Rectal smooth muscle tissue (tissue), 1 donor: ENCODE measurements at regions not wholly inside any gene's neighbourhood (a gene's known extent, or its start where the extent isn't known, plus 50 kb on each side); places are given as distances from the start of the nearest gene placed in this dataset.

Experiments
- H3K27ac ChIP-seq: one replicate; pipeline ENCODE4 v1.7.0; 2013; ENCODE audit warnings: low read depth, low read length, inconsistent platforms
- H3K27me3 ChIP-seq: one replicate; pipeline ENCODE4 v1.7.0; 2013; ENCODE audit warnings: low read length; ENCODE audit not compliant: control insufficient read depth, insufficient read depth
- H3K36me3 ChIP-seq: one replicate; pipeline ENCODE4 v1.7.0; 2013; ENCODE audit warnings: low read length; ENCODE audit not compliant: control insufficient read depth, insufficient read depth
- H3K4me1 ChIP-seq: one replicate; pipeline ENCODE4 v1.7.0; 2013; ENCODE audit warnings: low read length; ENCODE audit not compliant: control insufficient read depth, insufficient read depth
- H3K4me3 ChIP-seq: one replicate; pipeline ENCODE4 v1.7.0; 2013; ENCODE audit warnings: low read length
- H3K9ac ChIP-seq: one replicate; pipeline ENCODE4 v1.7.0; 2013; ENCODE audit warnings: low read length

DNA sequence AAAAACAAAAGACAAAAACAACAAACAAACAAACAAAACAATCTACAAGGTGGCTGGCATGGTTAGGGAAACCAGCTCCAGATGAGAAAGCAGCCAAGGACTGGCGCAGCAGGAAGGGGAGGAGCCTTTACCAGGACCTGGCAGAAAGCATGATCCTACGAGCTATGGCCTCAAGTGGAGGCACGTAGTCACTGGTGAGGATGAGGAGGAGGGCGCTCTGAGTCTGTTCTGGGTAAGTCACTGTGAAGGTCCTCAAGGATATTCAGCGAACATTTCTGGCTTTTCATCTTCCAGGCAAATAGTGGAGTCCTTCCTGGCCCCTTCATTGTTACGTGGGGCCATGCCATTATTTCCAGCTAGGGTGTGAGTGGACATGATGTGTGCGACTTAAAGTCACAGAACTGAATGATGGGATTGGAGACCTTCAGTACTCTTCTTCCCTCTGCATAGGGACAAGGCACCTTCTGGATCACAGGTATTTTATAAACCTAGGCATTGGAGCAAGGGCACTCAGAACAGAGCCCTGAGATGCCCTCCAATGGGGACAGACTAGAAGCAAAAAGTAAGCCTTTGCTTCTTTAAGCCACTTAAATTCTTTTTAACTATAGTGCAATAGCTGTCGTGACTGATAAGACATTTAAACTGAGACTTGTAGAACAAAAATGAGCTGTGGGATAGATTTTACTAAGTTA lies 771.3 kb downstream of the RAB28 start:
- no peak overlapping the region for H3K4me3 ChIP-seq
- H3K27me3 ChIP-seq: no peaks in the 10 kb centered on the region
- no peaks in the 10 kb centered on the region for H3K4me1 ChIP-seq
- H3K27ac ChIP-seq: no peak overlapping the region
- H3K9ac ChIP-seq: no peak overlapping the region
- H3K36me3 ChIP-seq: no peaks in the 10 kb centered on the region

DNA sequence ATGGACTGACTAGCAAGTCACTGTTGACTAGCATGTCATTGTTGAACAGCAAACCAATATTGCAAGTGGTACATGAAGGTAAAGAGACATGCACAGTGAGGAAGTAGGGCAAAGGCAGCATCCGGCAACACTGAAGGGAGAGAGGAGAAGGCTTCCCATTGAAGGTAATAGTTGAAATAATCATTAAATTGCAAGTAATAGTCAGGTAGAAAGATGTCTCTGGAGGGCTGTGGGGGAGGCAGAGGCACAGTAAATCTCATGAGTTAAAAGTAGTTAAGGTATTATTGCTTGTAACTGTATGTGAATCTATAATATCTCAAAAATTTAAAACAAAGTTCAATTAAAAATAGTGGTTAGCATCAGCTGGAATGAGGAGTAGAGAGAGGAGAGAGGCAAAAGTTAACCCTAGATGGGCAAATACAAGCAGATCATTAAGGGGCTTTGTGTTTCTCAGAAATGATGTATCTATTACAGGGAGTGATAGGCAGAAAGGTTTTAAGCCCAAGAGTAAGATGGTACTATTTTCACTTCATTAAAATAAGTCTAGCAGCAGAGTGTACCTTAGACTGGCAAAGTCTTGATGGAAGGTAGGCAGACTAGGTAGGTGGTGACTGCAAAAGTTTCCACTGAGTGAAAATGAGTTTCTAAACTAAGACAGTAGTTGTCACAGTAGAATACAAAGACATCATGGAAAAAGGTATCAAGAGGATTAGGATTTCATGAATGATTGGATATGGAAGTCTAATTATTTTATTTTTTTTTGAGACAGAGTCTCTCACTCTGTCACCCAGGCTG lies 776.6 kb downstream of the RAB28 start:
- Histone ChIP-seq H3K4me3 (no peak overlapping the region), H3K27me3 (no peaks in the 10 kb centered on the region), H3K9ac (no peak overlapping the region), H3K27ac (no peak overlapping the region), H3K36me3 (no peaks in the 10 kb centered on the region), H3K4me1 (no peaks in the 10 kb centered on the region)

GRCh38 chr4:12703036-12703435 lies 781.1 kb downstream of the RAB28 start:
- no peaks in the 10 kb centered on the region for H3K27me3 ChIP-seq
- H3K4me1 ChIP-seq: no peaks in the 10 kb centered on the region

DNA sequence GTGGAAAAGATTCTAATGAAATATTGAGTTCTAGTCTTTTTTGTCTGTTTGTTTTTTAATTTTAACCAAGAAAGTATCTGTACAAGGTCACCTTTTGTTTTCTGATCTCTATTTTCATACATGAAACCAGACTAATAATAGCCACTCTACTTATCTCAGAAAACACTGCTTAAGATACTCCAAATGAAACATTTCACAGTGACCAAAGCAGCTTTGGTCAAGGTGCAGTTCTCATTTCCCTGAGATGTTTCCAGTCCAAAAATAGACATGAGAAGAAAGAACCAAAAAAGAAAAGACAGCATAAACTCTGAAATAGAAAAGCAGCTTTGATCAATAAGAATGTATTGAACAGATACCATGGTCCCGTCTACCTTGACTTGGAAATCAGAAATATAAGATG lies 782.8 kb downstream of the RAB28 start:
- H3K4me3 ChIP-seq: no peak overlapping the region
- no peaks in the 10 kb centered on the region for H3K4me1 ChIP-seq
- no peaks in the 10 kb centered on the region for H3K36me3 ChIP-seq
- H3K9ac ChIP-seq: no peak overlapping the region
- no peaks in the 10 kb centered on the region for H3K27me3 ChIP-seq
- no peak overlapping the region for H3K27ac ChIP-seq

More at GRCh38 chr4:12703036-12703435, 781.1 kb downstream of the RAB28 start:
- Histone ChIP-seq H3K27ac (no peak overlapping the region), H3K36me3 (no peaks in the 10 kb centered on the region), H3K4me3 (no peak overlapping the region), H3K9ac (no peak overlapping the region)

DNA sequence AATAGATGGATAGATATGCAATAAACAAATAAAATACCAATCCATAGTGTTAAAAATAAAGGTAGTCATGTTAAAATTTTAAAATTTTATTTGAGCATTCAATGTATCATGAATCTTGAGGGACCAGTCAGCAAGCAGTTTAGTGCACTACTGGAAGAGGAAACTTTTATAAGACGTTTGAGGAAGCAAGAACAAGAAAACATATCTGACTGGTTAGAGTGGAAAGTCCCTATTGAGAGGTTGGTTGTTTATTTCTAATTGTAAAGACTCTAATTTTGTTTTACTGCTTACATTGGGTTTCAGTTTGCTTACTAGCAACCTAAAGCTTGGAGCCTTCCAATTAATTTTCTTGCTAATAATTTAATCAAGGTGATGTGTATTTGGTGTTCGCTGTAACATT lies 786.2 kb downstream of the RAB28 start:
- H3K4me3 ChIP-seq: no peak overlapping the region
- H3K27me3 ChIP-seq: no peaks in the 10 kb centered on the region
- no peak overlapping the region for H3K27ac ChIP-seq
- no peaks in the 10 kb centered on the region for H3K4me1 ChIP-seq
- no peaks in the 10 kb centered on the region for H3K36me3 ChIP-seq
- H3K9ac ChIP-seq: no peak overlapping the region

DNA sequence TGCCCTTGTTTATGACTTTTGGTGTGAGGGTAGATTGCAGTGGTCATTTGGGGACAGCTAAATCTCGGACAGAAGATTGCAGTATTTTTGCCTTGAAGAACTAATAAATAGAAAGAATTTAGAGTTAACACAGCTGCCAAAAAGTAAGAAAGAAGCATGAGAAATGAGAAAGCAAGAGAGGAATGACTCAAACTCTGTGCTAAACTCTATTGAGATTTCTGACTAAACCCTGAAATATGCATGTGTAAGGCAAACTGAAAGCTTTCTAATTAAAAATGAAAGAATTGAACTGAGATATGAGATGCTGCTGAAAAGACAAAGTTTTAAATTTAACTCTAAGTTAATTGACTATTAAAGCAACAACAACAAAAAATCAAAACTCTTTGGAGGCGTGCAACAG lies 791.3 kb downstream of the RAB28 start:
- no peaks in the 10 kb centered on the region for H3K27me3 ChIP-seq
- no peaks in the 10 kb centered on the region for H3K36me3 ChIP-seq
- H3K4me1 ChIP-seq: no peaks in the 10 kb centered on the region
- H3K27ac ChIP-seq: no peak overlapping the region
- H3K9ac ChIP-seq: no peak overlapping the region
- no peak overlapping the region for H3K4me3 ChIP-seq

- H3K4me1 ChIP-seq: no peaks in the 10 kb centered on the region
- no peak overlapping the region for H3K9ac ChIP-seq
- H3K27ac ChIP-seq: no peak overlapping the region
- H3K27me3 ChIP-seq: no peaks in the 10 kb centered on the region
- H3K4me3 ChIP-seq: no peak overlapping the region
- no peaks in the 10 kb centered on the region for H3K36me3 ChIP-seq
These were observed 793.0 kb downstream of the RAB28 start for GRCh38 chr4:12691168-12691567.

GRCh38 chr4:12689457-12689856 lies 794.7 kb downstream of the RAB28 start:
- no peak overlapping the region for H3K27ac ChIP-seq
- no peaks in the 10 kb centered on the region for H3K4me1 ChIP-seq
- no peak overlapping the region for H3K4me3 ChIP-seq
- no peaks in the 10 kb centered on the region for H3K27me3 ChIP-seq
- no peaks in the 10 kb centered on the region for H3K36me3 ChIP-seq
- H3K9ac ChIP-seq: no peak overlapping the region

- no peak overlapping the region for H3K4me3 ChIP-seq
- H3K36me3 ChIP-seq: no peaks in the 10 kb centered on the region
- no peaks in the 10 kb centered on the region for H3K27me3 ChIP-seq
- H3K4me1 ChIP-seq: no peaks in the 10 kb centered on the region
- H3K27ac ChIP-seq: no peak overlapping the region
- no peak overlapping the region for H3K9ac ChIP-seq
These were observed 804.9 kb downstream of the RAB28 start for GRCh38 chr4:12679217-12679616.

DNA sequence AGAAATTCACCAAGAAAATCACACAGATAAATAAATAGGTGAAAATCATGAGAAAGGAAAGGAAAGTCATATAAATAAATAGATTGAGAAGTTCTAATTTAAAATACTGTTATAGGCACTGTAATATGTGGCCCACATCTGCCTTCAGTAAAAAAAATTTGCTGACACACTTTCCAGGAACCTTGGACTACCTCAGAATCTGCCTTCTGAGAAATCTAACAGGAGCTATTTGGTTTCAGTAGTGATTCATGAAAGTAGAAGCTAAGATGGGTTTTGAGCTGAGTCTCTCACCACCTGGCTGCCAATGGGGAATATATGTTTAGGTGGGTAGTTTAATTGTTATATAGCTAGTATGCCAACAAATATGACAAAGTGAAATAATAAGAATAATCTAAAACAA lies 810.0 kb downstream of the RAB28 start:
- Histone ChIP-seq H3K4me1 (no peaks in the 10 kb centered on the region), H3K4me3 (no peak overlapping the region), H3K36me3 (no peaks in the 10 kb centered on the region), H3K27ac (no peak overlapping the region), H3K27me3 (no peaks in the 10 kb centered on the region), H3K9ac (no peak overlapping the region)

DNA sequence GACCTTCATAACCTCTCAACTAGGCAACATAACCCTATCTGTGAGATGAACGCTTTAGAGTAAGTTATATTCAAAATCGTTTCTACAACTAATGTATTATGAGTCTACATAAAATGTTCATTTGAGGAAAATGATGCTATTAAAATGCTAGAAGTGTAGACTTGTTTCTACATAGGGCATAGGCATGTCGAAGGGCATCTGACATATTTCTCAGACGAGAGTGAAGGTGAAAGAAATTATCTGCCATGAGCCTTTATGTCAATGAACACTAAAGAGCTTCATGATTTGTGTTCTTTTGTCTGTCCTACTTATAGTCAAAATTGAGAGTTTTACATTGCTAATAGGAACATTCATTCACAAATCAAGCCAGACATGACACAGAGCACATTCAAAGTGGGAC lies 811.8 kb downstream of the RAB28 start:
- H3K36me3 ChIP-seq: no peaks in the 10 kb centered on the region
- H3K9ac ChIP-seq: no peak overlapping the region
- H3K27me3 ChIP-seq: no peaks in the 10 kb centered on the region
- H3K4me3 ChIP-seq: no peak overlapping the region
- H3K27ac ChIP-seq: no peak overlapping the region
- no peaks in the 10 kb centered on the region for H3K4me1 ChIP-seq

DNA sequence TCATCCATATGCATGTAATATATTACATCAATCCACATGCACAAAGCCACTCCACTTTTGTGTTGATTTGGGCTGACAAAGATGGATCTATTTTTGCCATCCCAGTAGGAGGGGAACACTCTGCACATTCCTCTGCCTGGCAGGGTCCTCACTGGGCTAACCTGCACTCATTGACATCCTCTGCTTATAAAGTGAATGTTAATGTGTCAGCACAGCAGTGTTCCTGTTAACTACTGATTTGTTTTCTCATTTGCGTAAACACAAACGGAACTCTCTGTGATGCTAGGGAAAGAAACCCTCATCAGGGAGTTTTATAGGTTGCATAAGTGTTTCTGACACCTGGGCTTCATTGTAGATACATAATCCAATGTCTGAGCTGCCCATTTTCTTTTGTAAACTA lies 826.0 kb downstream of the RAB28 start:
- no peaks in the 10 kb centered on the region for H3K4me1 ChIP-seq
- no peak overlapping the region for H3K4me3 ChIP-seq
- H3K36me3 ChIP-seq: no peaks in the 10 kb centered on the region
- no peak overlapping the region for H3K9ac ChIP-seq
- H3K27me3 ChIP-seq: no peaks in the 10 kb centered on the region
- H3K27ac ChIP-seq: no peak overlapping the region

GRCh38 chr4:12651876-12652275 lies 832.3 kb downstream of the RAB28 start:
- Histone ChIP-seq H3K27ac (no peak overlapping the region), H3K36me3 (no peaks in the 10 kb centered on the region), H3K4me1 (no peaks in the 10 kb centered on the region), H3K4me3 (no peak overlapping the region), H3K9ac (no peak overlapping the region), H3K27me3 (no peaks in the 10 kb centered on the region)
